HepG2 (cell line): ENCODE measurements at regions not wholly inside any gene's neighbourhood (a gene's known extent, or its start where the extent isn't known, plus 50 kb on each side); places are given as distances from the start of the nearest gene placed in this dataset.

Experiments
- ATAC-seq: fragments of 200-7000 bp; cut with Tn5 transposase; 3 replicates; pipeline ENCODE4 v1.9.1; 2020; ENCODE audit warnings: mild to moderate bottlenecking, moderate library complexity
- BruUV-seq: library from RNA; stranded (reverse); fragments of 400-500 nt; replicated peaks from 2 replicates; lab custom pipeline; 2021; lab: Mats Ljungman, UMichigan
- CTCF ChIA-PET: fragments of 300-600 bp; formaldehyde crosslinking; extraction: SDS; loops from one replicate; lab custom pipeline; 2021; ENCODE audit warnings: low total read pairs, inconsistent platforms, low intra/inter-chr PET ratio; lab: Yijun Ruan, JAX
- POLR2A ChIA-PET: fragments of 350-600 bp; sonication (Branson Sonifier 250); formaldehyde crosslinking; loops from one replicate; lab custom pipeline; 2020; ENCODE audit warnings: antibody characterized with exemption, inconsistent platforms; lab: Yijun Ruan, JAX
- DNase-seq: peaks from one replicate; pipeline ENCODE4 v3.0.0-alpha.2; 2015; ENCODE audit warnings: low spot score
- FAIRE-seq: peaks from 3 replicates; lab custom pipeline; 2011; peaks lifted over from hg19 to GRCh38; lab: Jason Lieb, UNC
- H2AFZ ChIP-seq: one replicate; pipeline ENCODE4 v1.6.1; 2011; ENCODE audit warnings: low read length, inconsistent platforms
- H3K27ac ChIP-seq: fragments of 300-600 bp; 3 replicates; pipeline ENCODE4 v1.8.0; 2011; ENCODE audit warnings: mixed run types, mild to moderate bottlenecking, mixed read lengths, low read length, inconsistent platforms; ENCODE audit not compliant: insufficient read depth; ENCODE audit errors: extremely low read length
- H3K27me3 ChIP-seq, 2 experiments: fragments of 200-600 bp in 1 of 2; 2 replicates in 1 of 2; 3 replicates in 1 of 2; pipeline versions ENCODE4 v1.6.0 to v1.8.0; 2011; ENCODE audit warnings: low read length in 2 of 2, mild to moderate bottlenecking in 2 of 2, moderate library complexity in 2 of 2, inconsistent platforms in 1 of 2; ENCODE audit not compliant: insufficient read depth in 2 of 2, control insufficient read depth in 1 of 2
- H3K36me3 ChIP-seq, 2 experiments: fragments of 200-600 bp in 1 of 2; replicated peaks in 1 of 2; 2 replicates in 1 of 2; 3 replicates in 1 of 2; pipeline versions ENCODE4 v1.5.1 to v1.8.0; 2011; ENCODE audit warnings: low read length in 2 of 2, inconsistent platforms in 1 of 2; ENCODE audit not compliant: insufficient read depth in 2 of 2, control insufficient read depth in 1 of 2
- H3K4me1 ChIP-seq: 2 replicates; pipeline ENCODE4 v1.5.1; 2012; ENCODE audit warnings: low read length, inconsistent platforms; ENCODE audit not compliant: insufficient read depth
- H3K4me2 ChIP-seq: 2 replicates; pipeline ENCODE4 v1.6.0; 2011; ENCODE audit warnings: low read depth, low read length, inconsistent platforms
- H3K4me3 ChIP-seq, 3 experiments: fragments of 200-600 bp in 1 of 3; sonication (generic), shearing (Covaris generic) in 1 of 3; replicated peaks in 1 of 3; 2 replicates each; pipeline ENCODE4 v1.5.1; 2011 to 2016; ENCODE audit warnings: low read length in 3 of 3, inconsistent platforms in 2 of 3, low read depth in 2 of 3, mild to moderate bottlenecking in 2 of 3, control low read depth in 1 of 3, mixed read lengths in 1 of 3; ENCODE audit not compliant: insufficient read depth in 1 of 3
- H3K79me2 ChIP-seq: one replicate; pipeline ENCODE4 v1.6.1; 2011; ENCODE audit warnings: low read length, inconsistent platforms; ENCODE audit not compliant: insufficient read depth
- H3K9ac ChIP-seq: 2 replicates; pipeline ENCODE4 v1.6.0; 2011; ENCODE audit warnings: mild to moderate bottlenecking, low read depth, low read length, inconsistent platforms; ENCODE audit not compliant: insufficient read depth
- H3K9me3 ChIP-seq: 2 replicates; pipeline ENCODE4 v1.5.1; 2012; ENCODE audit warnings: mild to moderate bottlenecking, low read length
- H4K20me1 ChIP-seq: 2 replicates; pipeline ENCODE4 v1.6.0; 2011; ENCODE audit warnings: inconsistent platforms, mild to moderate bottlenecking, low read length, moderate library complexity; ENCODE audit not compliant: insufficient read depth
- ARNTL ChIP-seq: sonication (generic); formaldehyde crosslinking; IDR thresholded peaks from 2 replicates; pipeline ENCODE4 v1.4.0; 2020; ENCODE audit warnings: mild to moderate bottlenecking, missing genetic modification reagents
- EP300 ChIP-seq, 3 experiments: sonication (generic) in 1 of 3; formaldehyde crosslinking in 1 of 3; IDR thresholded peaks; 2 replicates each; pipeline versions ENCODE4 v1.5.1 to v1.6.1; 2011 to 2020; ENCODE audit warnings: low read depth in 2 of 3, low read length in 2 of 3, borderline replicate concordance in 1 of 3, improper control_type of control experiment in 1 of 3, mild to moderate bottlenecking in 1 of 3, missing genetic modification reagents in 1 of 3, moderate library complexity in 1 of 3
- NFRKB ChIP-seq: fragments of 450-650 bp; IDR thresholded peaks from 2 replicates; pipeline ENCODE4 v1.6.1; 2017
- NR2F1 ChIP-seq, 2 experiments: fragments of 450-650 bp in 1 of 2; formaldehyde crosslinking in 1 of 2; IDR thresholded peaks; 2 replicates each; pipeline versions ENCODE4 v1.5.0 to v1.6.1; 2016 to 2020; ENCODE audit warnings: mild to moderate bottlenecking in 1 of 2, missing compliant biosample characterization in 1 of 2, missing genetic modification reagents in 1 of 2, moderate library complexity in 1 of 2
- RFXAP ChIP-seq: sonication (generic); formaldehyde crosslinking; IDR thresholded peaks from 2 replicates; pipeline ENCODE4 v1.4.0; 2020; ENCODE audit warnings: missing genetic modification reagents, borderline replicate concordance
- SAP130 ChIP-seq: IDR thresholded peaks from 2 replicates; pipeline ENCODE4 v1.6.1; 2016; ENCODE audit warnings: low read depth
- TAF1 ChIP-seq: sonication (generic); formaldehyde crosslinking; IDR thresholded peaks from 2 replicates; pipeline ENCODE4 v1.4.0; 2020; ENCODE audit warnings: missing genetic modification reagents
- ZNF263 ChIP-seq: sonication (generic); formaldehyde crosslinking; IDR thresholded peaks from 2 replicates; pipeline ENCODE4 v1.4.0; 2020; ENCODE audit warnings: missing genetic modification reagents
- ZNF549 ChIP-seq: sonication (generic); formaldehyde crosslinking; IDR thresholded peaks from 2 replicates; pipeline ENCODE4 v1.5.0; 2020; ENCODE audit warnings: missing genetic modification reagents
- ZNF572 ChIP-seq: sonication (generic); formaldehyde crosslinking; IDR thresholded peaks from 2 replicates; pipeline ENCODE4 v1.5.1; 2020; ENCODE audit warnings: mild to moderate bottlenecking, missing genetic modification reagents
- ZNF749 ChIP-seq: sonication (generic); formaldehyde crosslinking; IDR thresholded peaks from 2 replicates; pipeline ENCODE4 v1.8.0; 2022; ENCODE audit warnings: mild to moderate bottlenecking, missing genetic modification reagents, moderate library complexity, borderline replicate concordance
- in situ Hi-C: cut with HindIII; loops from 2 replicates; pipeline ENCODE4 v1.10.0; 2017; ENCODE audit warnings: low pct_unique_long_range_greater_than_20kb; ENCODE audit not compliant: extremely low pct_ligation_motif_present
- intact Hi-C: fragments of 100-400 bp; cut with micrococcal nuclease; formaldehyde crosslinking; loops from one replicate; pipeline ENCODE4 v1.10.0; 2022; ENCODE audit not compliant: unreplicated experiment
- TF ChIP-seq, protein P1 (sequence below): sonication (generic); formaldehyde crosslinking; IDR thresholded peaks from 2 replicates; pipeline ENCODE4 v1.8.1; 2023; ENCODE audit warnings: mild to moderate bottlenecking, moderate library complexity, missing genetic modification reagents
- TF ChIP-seq, protein P2 (sequence below): sonication (generic); formaldehyde crosslinking; IDR thresholded peaks from 2 replicates; pipeline ENCODE4 v1.5.0; 2020; ENCODE audit warnings: mild to moderate bottlenecking, missing genetic modification reagents, borderline replicate concordance

DNA sequence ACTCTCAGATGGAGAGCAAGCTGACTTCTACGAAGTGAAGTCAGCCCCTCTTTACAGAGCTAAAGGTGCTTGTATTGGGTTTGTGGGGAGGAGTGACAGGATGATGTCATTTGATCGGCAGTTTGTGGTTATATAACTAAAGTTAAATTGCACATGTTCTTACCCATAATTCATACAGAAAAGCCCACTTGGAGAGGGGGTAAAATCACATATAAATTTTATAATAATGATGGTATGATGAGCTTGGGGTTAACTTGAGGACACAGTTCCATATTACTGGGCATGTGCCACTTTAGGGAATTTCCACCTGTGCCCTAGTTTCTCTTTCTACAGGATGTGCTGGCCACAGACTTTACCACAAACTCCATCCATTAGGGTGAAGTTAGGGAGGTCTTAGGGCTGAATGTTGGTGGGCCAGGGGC lies 1178.6 kb upstream of the CDH9 start (continued):
- TF ChIP-seq, protein P1, sequence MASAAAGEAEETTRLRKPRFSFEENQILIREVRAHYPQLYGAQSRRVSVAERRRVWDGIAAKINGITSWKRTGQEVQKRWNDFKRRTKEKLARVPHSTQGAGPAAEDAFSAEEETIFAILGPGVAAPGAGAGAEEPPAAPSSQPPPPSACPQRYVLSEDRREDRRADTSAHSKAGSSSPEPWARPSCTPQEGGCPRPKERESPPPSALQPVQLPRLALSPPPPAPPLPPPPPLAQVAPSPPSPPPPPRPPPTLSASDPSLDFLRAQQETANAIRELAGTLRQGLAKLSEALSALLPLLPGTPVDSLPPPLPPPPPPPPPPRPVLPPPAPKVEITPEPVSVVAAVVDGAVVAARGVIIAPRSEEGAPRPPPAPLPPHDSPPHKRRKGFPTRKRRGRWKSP (CRISPR knock-in tag), result no peak
- no peak for TF ChIP-seq ARNTL (CRISPR knock-in tag)
- TF ChIP-seq ZNF749 (CRISPR knock-in tag), result no peak
- TF ChIP-seq ZNF572, result no peak
- no peak for TF ChIP-seq ZNF549 (CRISPR knock-in tag)
- TF ChIP-seq NR2F1 (CRISPR knock-in tag; IDR thresholded peaks at IDR 0.05), result no peak
- TF ChIP-seq SAP130 (CRISPR knock-in tag), result no peak
- no peak for TF ChIP-seq ZNF263 (CRISPR knock-in tag)

DNA sequence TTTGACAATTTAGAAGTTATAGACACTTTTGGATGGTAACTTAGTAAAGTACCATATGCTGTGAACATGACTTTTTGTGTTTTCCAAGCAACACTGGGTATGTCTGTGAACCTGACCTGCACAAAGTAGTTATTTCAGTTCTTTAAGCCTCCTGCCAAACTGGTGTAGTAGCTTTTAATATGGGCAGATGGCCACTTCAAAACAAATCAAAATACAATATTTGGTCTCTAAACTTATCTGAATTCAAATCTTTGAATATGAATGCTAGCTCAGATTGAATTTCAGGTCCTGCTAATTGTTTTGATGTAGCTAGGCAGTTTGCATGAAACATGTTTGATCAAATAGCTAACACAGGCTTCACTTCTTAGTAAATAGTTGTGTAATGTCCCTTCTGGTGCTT lies 1176.7 kb upstream of the CDH9 start:
- Histone ChIP-seq H3K79me2 (no peaks in the 10 kb centered on the region), H2AFZ (no peak overlapping the region), H3K4me1 (no peaks in the 10 kb centered on the region), H3K27ac (no peak overlapping the region), H3K9me3 (no peaks in the 10 kb centered on the region), H3K4me2 (no peak overlapping the region), H3K4me3 (no peak overlapping the region), H3K27me3 (no peaks in the 10 kb centered on the region), H3K9ac (no peak overlapping the region), H4K20me1 (no peaks in the 10 kb centered on the region)
- ChIA-PET POLR2A (no interaction called here), CTCF (no interaction called here)
- BruUV-seq, result no TSS peak
- in situ Hi-C loops, result no loop called here
- DNase-seq, result no peak
- intact Hi-C loops, result no loop called here
- no peak for FAIRE-seq
- no peak for ATAC-seq
- TF ChIP-seq TAF1 (no peak), NFRKB (no peak), EP300 (IDR thresholded peaks at IDR 0.05; ENCODE audit: low read depth in 2 of 2, low read length in 2 of 2) (no peak), EP300 (CRISPR knock-in tag; IDR thresholded peaks at IDR 0.05; ENCODE audit: borderline replicate concordance) (no peak), RFXAP (CRISPR knock-in tag) (no peak)
- TF ChIP-seq, protein P2, sequence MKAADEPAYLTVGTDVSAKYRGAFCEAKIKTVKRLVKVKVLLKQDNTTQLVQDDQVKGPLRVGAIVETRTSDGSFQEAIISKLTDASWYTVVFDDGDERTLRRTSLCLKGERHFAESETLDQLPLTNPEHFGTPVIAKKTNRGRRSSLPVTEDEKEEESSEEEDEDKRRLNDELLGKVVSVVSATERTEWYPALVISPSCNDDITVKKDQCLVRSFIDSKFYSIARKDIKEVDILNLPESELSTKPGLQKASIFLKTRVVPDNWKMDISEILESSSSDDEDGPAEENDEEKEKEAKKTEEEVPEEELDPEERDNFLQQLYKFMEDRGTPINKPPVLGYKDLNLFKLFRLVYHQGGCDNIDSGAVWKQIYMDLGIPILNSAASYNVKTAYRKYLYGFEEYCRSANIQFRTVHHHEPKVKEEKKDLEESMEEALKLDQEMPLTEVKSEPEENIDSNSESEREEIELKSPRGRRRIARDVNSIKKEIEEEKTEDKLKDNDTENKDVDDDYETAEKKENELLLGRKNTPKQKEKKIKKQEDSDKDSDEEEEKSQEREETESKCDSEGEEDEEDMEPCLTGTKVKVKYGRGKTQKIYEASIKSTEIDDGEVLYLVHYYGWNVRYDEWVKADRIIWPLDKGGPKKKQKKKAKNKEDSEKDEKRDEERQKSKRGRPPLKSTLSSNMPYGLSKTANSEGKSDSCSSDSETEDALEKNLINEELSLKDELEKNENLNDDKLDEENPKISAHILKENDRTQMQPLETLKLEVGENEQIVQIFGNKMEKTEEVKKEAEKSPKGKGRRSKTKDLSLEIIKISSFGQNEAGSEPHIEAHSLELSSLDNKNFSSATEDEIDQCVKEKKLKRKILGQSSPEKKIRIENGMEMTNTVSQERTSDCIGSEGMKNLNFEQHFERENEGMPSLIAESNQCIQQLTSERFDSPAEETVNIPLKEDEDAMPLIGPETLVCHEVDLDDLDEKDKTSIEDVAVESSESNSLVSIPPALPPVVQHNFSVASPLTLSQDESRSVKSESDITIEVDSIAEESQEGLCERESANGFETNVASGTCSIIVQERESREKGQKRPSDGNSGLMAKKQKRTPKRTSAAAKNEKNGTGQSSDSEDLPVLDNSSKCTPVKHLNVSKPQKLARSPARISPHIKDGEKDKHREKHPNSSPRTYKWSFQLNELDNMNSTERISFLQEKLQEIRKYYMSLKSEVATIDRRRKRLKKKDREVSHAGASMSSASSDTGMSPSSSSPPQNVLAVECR (CRISPR knock-in tag), result no peak
- TF ChIP-seq, all 625 proteins: peak for 0
- no peaks in the 10 kb centered on the region for H3K36me3 ChIP-seq
